GM10248 (cell line): ENCODE measurements at regions not wholly inside any gene's neighbourhood (a gene's known extent, or its start where the extent isn't known, plus 50 kb on each side); places are given as distances from the start of the nearest gene placed in this dataset.

Experiments used
- CTCF ChIA-PET: fragments of 300-600 bp; sonication (Branson Sonifier 250); formaldehyde crosslinking; extraction: SDS; loops from one replicate; lab custom pipeline; 2021; ENCODE audit warnings: antibody characterized with exemption; lab: Yijun Ruan, JAX
- POLR2A ChIA-PET: fragments of 350-650 bp; sonication (Branson Sonifier 250); formaldehyde crosslinking; extraction: SDS; loops from one replicate; lab custom pipeline; 2020; ENCODE audit warnings: antibody characterized with exemption; lab: Yijun Ruan, JAX
- DNase-seq: peaks from one replicate; pipeline ENCODE4 v3.0.0; 2012; ENCODE audit errors: extremely low spot score
- TF ChIP-seq, protein P1 (sequence below): IDR thresholded peaks from 2 replicates; pipeline ENCODE4 v1.5.1; 2012; ENCODE audit warnings: mild to moderate bottlenecking, low read depth; ENCODE audit errors: extremely low read depth, missing control alignments, control extremely low read depth

DNA sequence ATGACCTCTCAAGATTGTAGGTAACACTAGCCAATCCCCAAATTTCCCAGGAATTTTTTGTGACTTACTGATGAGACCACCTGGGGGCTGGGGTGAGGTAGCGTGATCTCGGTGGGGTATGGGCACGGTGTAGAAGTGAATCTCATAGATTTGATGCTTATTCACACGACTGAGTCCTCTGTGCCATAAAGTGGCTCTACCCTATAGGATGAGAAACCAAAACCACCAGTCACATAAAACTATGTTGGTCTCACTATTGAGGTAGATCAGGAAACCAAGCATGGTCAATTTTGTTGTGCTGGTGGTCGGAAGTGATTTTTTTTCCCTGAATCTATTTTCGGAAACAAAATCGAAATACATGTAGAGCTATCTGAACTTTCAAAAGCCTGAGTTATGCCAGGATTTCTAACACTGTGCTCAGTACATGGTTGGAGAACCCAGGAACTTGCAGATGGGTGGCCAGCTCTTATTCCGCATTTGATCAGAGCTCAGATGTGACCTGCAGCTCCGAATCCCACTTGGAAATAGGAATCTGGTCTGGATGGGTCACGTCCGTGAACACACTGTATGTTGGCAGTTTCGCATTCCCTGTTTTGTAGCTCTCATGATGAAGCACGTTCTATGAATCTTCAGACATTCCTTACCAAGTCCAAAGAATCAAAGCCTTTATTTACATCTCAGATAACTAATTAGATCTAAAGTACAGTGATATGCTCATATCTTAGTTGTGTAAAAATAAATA, 261.5 kb downstream of the KLF6 start:
- ChIA-PET CTCF (no interaction called here), POLR2A (no interaction called here)
- TF ChIP-seq, protein P1, sequence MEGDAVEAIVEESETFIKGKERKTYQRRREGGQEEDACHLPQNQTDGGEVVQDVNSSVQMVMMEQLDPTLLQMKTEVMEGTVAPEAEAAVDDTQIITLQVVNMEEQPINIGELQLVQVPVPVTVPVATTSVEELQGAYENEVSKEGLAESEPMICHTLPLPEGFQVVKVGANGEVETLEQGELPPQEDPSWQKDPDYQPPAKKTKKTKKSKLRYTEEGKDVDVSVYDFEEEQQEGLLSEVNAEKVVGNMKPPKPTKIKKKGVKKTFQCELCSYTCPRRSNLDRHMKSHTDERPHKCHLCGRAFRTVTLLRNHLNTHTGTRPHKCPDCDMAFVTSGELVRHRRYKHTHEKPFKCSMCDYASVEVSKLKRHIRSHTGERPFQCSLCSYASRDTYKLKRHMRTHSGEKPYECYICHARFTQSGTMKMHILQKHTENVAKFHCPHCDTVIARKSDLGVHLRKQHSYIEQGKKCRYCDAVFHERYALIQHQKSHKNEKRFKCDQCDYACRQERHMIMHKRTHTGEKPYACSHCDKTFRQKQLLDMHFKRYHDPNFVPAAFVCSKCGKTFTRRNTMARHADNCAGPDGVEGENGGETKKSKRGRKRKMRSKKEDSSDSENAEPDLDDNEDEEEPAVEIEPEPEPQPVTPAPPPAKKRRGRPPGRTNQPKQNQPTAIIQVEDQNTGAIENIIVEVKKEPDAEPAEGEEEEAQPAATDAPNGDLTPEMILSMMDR: no peak

DNA sequence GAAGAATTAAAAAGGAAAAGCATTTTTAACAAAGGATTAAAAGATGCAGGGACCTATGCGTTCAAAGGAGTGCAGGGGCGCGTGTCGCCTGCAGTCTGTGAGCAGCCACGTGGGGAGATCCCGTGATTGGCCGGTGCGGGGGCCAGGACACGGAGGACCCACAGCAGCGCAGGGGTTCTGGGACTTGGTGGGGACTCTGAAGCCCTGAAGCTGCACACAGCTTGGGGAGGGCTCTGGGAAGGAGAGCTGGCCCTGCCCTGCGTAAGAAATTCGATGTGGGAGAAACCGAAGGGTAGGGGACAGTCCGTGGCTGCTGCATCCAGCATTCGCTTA, 268.1 kb downstream of the KLF6 start:
- POLR2A ChIA-PET: no interaction called here
- TF ChIP-seq, protein P1: no peak
- no peak for DNase-seq
- CTCF ChIA-PET: no interaction called here

More for the DNA sequence above, 261.5 kb downstream of the KLF6 start:
- DNase-seq: no peak

DNA sequence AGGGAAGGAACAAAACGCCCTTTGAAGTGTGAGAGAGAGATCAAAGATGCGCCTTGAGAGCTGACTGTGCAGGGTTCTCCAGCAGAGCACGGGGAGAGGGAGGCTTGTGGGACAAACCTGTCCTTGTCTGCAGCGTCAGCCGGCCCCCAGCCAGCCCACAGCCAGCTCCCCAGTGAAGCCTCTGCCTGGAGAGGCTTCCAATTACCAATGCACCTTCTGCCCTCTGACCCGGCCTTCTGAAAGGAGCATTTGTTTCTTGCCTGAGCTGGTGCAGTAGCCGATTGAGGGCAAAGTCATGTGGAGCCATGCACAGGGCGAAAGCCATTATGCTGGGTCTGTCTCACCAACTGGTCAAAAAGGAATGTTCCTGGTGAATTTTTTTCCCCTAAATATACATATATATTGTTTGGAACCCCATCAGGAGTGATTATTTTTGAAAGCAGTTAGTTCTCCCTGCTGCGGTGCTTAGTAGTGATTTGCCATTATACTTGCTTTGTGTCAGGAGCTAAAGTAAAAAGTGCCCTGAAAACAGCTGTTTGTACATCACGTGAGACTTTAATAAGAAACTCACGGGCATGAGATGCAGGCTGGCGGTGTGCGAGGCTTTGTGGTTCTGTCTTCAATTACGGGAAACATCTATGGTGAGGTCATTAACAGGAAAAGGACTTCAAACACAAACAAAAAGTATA, 268.6 kb downstream of the KLF6 start:
- DNase-seq: no peak
- CTCF ChIA-PET: no interaction called here
- TF ChIP-seq, protein P1: no peak
- POLR2A ChIA-PET: no interaction called here

DNA sequence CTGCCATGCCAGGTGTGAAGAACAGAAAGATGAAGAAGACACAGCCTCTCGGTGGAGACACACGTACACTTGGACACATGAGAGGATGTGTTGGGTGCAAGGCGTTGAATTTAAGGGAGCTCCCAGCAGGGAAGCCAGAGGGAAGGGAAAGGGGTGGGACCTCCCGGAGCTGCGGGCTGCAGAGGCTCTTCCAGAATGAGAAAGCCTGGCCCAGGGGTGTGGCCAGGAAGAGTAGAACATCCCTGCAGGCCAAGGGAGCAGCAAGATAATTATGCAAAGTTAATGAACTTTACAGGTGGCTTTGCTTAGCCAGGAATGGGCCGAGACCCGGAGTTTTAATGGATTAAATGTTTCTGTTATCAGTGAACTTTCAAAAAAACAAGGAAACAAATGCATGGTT, 270.3 kb downstream of the KLF6 start:
- CTCF ChIA-PET: no interaction called here
- POLR2A ChIA-PET: no interaction called here
- TF ChIP-seq, protein P1: no peak
- no peak for DNase-seq

DNA sequence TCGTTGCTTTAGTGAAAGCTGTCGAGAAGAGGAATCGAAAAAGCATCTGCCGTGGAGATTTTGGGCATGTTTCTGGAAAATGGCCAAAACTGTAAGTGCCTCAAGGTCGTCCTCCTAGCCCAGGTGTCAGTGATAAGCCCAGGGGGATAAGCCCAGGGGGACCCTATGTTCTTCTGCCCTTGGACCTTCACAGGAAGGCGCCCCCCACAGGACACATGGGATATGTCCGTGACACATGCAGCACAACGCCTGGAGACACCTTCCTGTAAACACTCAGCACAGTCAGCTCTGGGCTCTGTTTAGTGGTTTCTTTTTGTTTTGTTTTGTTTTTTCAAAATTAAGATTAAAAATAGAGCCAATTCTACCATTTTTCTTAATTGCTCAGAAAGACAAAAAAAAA, 272.7 kb downstream of the KLF6 start:
- TF ChIP-seq, protein P1: no peak
- DNase-seq: no peak
- CTCF ChIA-PET: interaction anchor here (1.0 to 1.8 kb wide), 3 partner anchors 15 to 39 kb away, joined by 3 to 4 read pairs (median 3); no protein-coding TSS in a partner anchor
- POLR2A ChIA-PET: interaction anchor here (0.6 kb wide), 1 partner anchor 73 kb away, joined by 7 read pairs; no protein-coding TSS in a partner anchor

DNA sequence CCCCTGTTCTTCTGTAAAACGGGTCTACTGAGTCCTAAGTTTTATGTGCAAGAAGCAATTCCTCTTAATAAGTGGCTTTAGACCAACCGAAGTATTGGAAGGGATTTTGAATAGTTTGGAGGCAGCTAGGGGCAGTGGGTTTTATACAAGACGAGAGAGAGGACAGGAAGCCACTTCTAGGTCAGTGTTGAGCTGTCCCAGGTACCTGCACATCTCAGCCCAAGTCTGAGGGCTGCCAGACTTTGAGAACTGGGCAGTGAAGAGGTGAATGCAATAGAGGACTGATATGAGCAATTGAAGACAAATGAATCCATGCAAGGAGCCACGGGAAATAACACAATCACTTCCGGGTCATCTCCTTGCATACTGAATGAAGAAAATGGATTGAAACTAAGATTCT, 273.5 kb downstream of the KLF6 start:
- ChIA-PET POLR2A (no interaction called here), CTCF (no interaction called here)
- TF ChIP-seq, protein P1: no peak

More for the DNA sequence above, 273.5 kb downstream of the KLF6 start:
- DNase-seq: no peak
